Activated CD8-positive, alpha-beta memory T cell treated with anti-CD3 and anti-CD28 coated beads for 36 hours (primary cell): ENCODE measurements at regions not wholly inside any gene's neighbourhood (a gene's known extent, or its start where the extent isn't known, plus 50 kb on each side); places are given as distances from the start of the nearest gene placed in this dataset.

ENCODE experiments used
- CTCF ChIA-PET: fragments of 350-600 bp; sonication (Branson Sonifier 250); formaldehyde crosslinking; loops from one replicate; lab custom pipeline; 2021; ENCODE audit warnings: antibody characterized with exemption; lab: Charles Lee
- POLR2A ChIA-PET: fragments of 350-600 bp; sonication (Branson Sonifier 250); formaldehyde crosslinking; loops from one replicate; lab custom pipeline; 2021; ENCODE audit warnings: antibody characterized with exemption; lab: Charles Lee

- ChIA-PET CTCF (no interaction called here), POLR2A (no interaction called here)
These were observed 156.7 kb downstream of the DIPK2A start for GRCh38 chr3:144128108-144128892.

GRCh38 chr3:144129536-144130214, 158.1 kb downstream of the DIPK2A start:
- CTCF ChIA-PET, result no interaction called here
- POLR2A ChIA-PET, result no interaction called here

GRCh38 chr3:144141074-144141473, 169.5 kb downstream of the DIPK2A start:
- CTCF ChIA-PET, result no interaction called here
- POLR2A ChIA-PET, result no interaction called here

- POLR2A ChIA-PET, result no interaction called here
- CTCF ChIA-PET, result no interaction called here
These were observed 169.9 kb downstream of the DIPK2A start for GRCh38 chr3:144141496-144141895.

GRCh38 chr3:144142151-144142840, 170.7 kb downstream of the DIPK2A start:
- POLR2A ChIA-PET, result no interaction called here
- CTCF ChIA-PET, result no interaction called here

GRCh38 chr3:144148356-144148755, 176.7 kb downstream of the DIPK2A start:
- ChIA-PET POLR2A (no interaction called here), CTCF (no interaction called here)

- POLR2A ChIA-PET, result no interaction called here
- CTCF ChIA-PET, result no interaction called here
These were observed 180.4 kb downstream of the DIPK2A start for GRCh38 chr3:144151983-144152382.

GRCh38 chr3:144160627-144161026, 189.0 kb downstream of the DIPK2A start:
- CTCF ChIA-PET, result no interaction called here
- POLR2A ChIA-PET, result no interaction called here

GRCh38 chr3:144162042-144162441, 190.4 kb downstream of the DIPK2A start:
- ChIA-PET POLR2A (no interaction called here), CTCF (no interaction called here)

GRCh38 chr3:144164352-144164751, 192.7 kb downstream of the DIPK2A start:
- ChIA-PET POLR2A (no interaction called here), CTCF (interaction anchor here (0.6 kb wide), 1 partner anchor 547 kb away, joined by 3 read pairs; no protein-coding TSS in a partner anchor)

- ChIA-PET POLR2A (no interaction called here), CTCF (no interaction called here)
These were observed 193.9 kb downstream of the DIPK2A start for GRCh38 chr3:144165482-144165881.

GRCh38 chr3:144167634-144168033, 196.0 kb downstream of the DIPK2A start:
- POLR2A ChIA-PET, result no interaction called here
- CTCF ChIA-PET, result no interaction called here

- ChIA-PET CTCF (no interaction called here), POLR2A (no interaction called here)
These were observed 201.9 kb downstream of the DIPK2A start for GRCh38 chr3:144173491-144173890.

- POLR2A ChIA-PET, result no interaction called here
- CTCF ChIA-PET, result no interaction called here
These were observed 204.2 kb downstream of the DIPK2A start for GRCh38 chr3:144175644-144176425.

GRCh38 chr3:144177649-144178048, 206.0 kb downstream of the DIPK2A start:
- ChIA-PET CTCF (no interaction called here), POLR2A (no interaction called here)

GRCh38 chr3:144178607-144179006, 207.0 kb downstream of the DIPK2A start:
- ChIA-PET POLR2A (no interaction called here), CTCF (no interaction called here)

- ChIA-PET POLR2A (no interaction called here), CTCF (no interaction called here)
These were observed 209.4 kb downstream of the DIPK2A start for GRCh38 chr3:144181062-144181461.

- ChIA-PET CTCF (no interaction called here), POLR2A (no interaction called here)
These were observed 210.9 kb downstream of the DIPK2A start for GRCh38 chr3:144182501-144182900.

- CTCF ChIA-PET, result no interaction called here
- POLR2A ChIA-PET, result no interaction called here
These were observed 213.7 kb downstream of the DIPK2A start for GRCh38 chr3:144185276-144185675.
